Osteoblast (primary cell): ENCODE measurements at regions not wholly inside any gene's neighbourhood (a gene's known extent, or its start where the extent isn't known, plus 50 kb on each side); places are given as distances from the start of the nearest gene placed in this dataset.
"Not testable (repeated sequence)": the region's sequence is repeated elsewhere in the genome, so short reads cannot be mapped to it uniquely, and the experiment has no call there.

Experiments used
- DNase-seq: peaks from one replicate; pipeline ENCODE4 v3.0.0; 2011; ENCODE audit warnings: low spot score, mixed read lengths; ENCODE audit not compliant: insufficient read length; ENCODE audit errors: missing footprints
- H2AFZ ChIP-seq: 2 replicates; pipeline ENCODE4 v1.6.0; 2011; ENCODE audit warnings: mild to moderate bottlenecking, low read length
- H3K27ac ChIP-seq: 2 replicates; pipeline ENCODE4 v1.5.1; 2011; ENCODE audit warnings: mild to moderate bottlenecking, low read depth, low read length, moderate library complexity
- H3K27me3 ChIP-seq: 2 replicates; pipeline ENCODE4 v1.6.0; 2012; ENCODE audit warnings: mild to moderate bottlenecking, control low read depth, inconsistent platforms, low read length, moderate library complexity; ENCODE audit not compliant: insufficient read depth
- H3K36me3 ChIP-seq: 2 replicates; pipeline ENCODE4 v1.5.1; 2011; ENCODE audit warnings: mild to moderate bottlenecking, low read length, control low read depth, moderate library complexity; ENCODE audit not compliant: insufficient read depth
- H3K4me1 ChIP-seq: 2 replicates; pipeline ENCODE4 v1.5.1; 2011; ENCODE audit warnings: mild to moderate bottlenecking, low read length, control low read depth, moderate library complexity; ENCODE audit not compliant: insufficient read depth
- H3K4me2 ChIP-seq: 2 replicates; pipeline ENCODE4 v1.6.0; 2011; ENCODE audit warnings: mild to moderate bottlenecking, low read length; ENCODE audit not compliant: insufficient read depth
- H3K4me3 ChIP-seq: fragments of 200-600 bp; sonication (generic); 3 replicates; pipeline ENCODE4 v1.5.1; 2012; ENCODE audit warnings: mild to moderate bottlenecking, low read length, inconsistent platforms; ENCODE audit not compliant: insufficient read depth
- H3K79me2 ChIP-seq: 2 replicates; pipeline ENCODE4 v1.6.0; 2012; ENCODE audit warnings: mild to moderate bottlenecking, low read length, control low read depth, inconsistent platforms; ENCODE audit not compliant: insufficient read depth
- H3K9me3 ChIP-seq: 2 replicates; pipeline ENCODE4 v1.5.1; 2011; ENCODE audit warnings: low read depth, low read length, control low read depth
- H4K20me1 ChIP-seq: 2 replicates; pipeline ENCODE4 v1.6.0; 2012; ENCODE audit warnings: mild to moderate bottlenecking, low read length, control low read depth; ENCODE audit not compliant: insufficient read depth
- TF ChIP-seq, protein P1 (sequence below): IDR thresholded peaks from 2 replicates; pipeline ENCODE4 v1.5.1; 2011; ENCODE audit warnings: mild to moderate bottlenecking, low read depth, low read length, moderate library complexity; ENCODE audit errors: extremely low read depth

DNA sequence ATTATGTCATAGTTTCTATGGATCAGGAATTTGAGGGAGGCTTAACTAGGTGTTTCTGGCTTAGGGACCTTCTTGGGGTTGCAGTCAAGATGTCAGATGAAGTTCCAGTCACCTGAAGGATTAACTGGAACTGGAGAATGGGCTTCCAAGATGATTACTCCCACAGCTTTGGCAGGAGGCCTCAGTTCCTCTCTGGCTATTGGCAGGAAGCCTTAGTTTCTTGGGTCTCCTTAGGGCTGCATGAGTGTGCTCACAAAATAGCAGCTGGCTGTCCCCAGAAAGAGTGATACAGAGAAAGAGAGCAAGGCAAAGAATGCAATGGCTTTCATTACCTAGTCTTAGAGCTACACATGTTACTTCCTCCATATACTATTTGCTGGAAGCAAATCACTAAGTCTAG is 138.1 kb upstream of the TLE4 start:
- no peaks in the 10 kb centered on the region for H3K36me3 ChIP-seq
- H3K79me2 ChIP-seq, result no peaks in the 10 kb centered on the region
- TF ChIP-seq, protein P1, sequence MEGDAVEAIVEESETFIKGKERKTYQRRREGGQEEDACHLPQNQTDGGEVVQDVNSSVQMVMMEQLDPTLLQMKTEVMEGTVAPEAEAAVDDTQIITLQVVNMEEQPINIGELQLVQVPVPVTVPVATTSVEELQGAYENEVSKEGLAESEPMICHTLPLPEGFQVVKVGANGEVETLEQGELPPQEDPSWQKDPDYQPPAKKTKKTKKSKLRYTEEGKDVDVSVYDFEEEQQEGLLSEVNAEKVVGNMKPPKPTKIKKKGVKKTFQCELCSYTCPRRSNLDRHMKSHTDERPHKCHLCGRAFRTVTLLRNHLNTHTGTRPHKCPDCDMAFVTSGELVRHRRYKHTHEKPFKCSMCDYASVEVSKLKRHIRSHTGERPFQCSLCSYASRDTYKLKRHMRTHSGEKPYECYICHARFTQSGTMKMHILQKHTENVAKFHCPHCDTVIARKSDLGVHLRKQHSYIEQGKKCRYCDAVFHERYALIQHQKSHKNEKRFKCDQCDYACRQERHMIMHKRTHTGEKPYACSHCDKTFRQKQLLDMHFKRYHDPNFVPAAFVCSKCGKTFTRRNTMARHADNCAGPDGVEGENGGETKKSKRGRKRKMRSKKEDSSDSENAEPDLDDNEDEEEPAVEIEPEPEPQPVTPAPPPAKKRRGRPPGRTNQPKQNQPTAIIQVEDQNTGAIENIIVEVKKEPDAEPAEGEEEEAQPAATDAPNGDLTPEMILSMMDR, result no peak
- H3K4me3 ChIP-seq, result no peak overlapping the region
- peaks cover 3% of the 10 kb centered on the region for H3K27me3 ChIP-seq
- H3K4me2 ChIP-seq, result no peak overlapping the region
- no peak for DNase-seq
- no peak overlapping the region for H2AFZ ChIP-seq
- no peak overlapping the region for H3K27ac ChIP-seq
- H3K4me1 ChIP-seq, result no peaks in the 10 kb centered on the region
- H3K9me3 ChIP-seq, result no peaks in the 10 kb centered on the region
- no peaks in the 10 kb centered on the region for H4K20me1 ChIP-seq

DNA sequence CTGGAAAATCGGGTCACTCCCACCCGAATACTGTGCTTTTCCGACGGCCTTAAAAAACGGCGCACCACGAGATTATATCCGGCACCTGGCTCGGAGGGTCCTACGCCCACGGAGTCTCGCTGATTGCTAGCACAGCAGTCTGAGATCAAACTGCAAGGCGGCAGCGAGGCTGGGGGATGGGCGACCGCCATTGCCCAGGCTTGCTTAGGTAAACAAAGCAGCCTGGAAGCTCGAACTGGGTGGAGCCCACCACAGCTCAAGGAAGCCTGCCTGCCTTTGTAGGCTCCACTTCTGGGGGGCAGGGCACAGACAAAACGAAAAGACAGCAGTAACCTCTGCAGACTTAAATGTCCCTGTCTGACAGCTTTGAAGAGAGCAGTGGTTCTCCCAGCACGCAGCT is 132.5 kb upstream of the TLE4 start:
- H3K4me3 ChIP-seq, H4K20me1 ChIP-seq, H3K79me2 ChIP-seq, H3K27me3 ChIP-seq, H2AFZ ChIP-seq, H3K4me1 ChIP-seq, H3K36me3 ChIP-seq, H3K27ac ChIP-seq, DNase-seq, H3K4me2 ChIP-seq, H3K9me3 ChIP-seq: not testable (repeated sequence)

DNA sequence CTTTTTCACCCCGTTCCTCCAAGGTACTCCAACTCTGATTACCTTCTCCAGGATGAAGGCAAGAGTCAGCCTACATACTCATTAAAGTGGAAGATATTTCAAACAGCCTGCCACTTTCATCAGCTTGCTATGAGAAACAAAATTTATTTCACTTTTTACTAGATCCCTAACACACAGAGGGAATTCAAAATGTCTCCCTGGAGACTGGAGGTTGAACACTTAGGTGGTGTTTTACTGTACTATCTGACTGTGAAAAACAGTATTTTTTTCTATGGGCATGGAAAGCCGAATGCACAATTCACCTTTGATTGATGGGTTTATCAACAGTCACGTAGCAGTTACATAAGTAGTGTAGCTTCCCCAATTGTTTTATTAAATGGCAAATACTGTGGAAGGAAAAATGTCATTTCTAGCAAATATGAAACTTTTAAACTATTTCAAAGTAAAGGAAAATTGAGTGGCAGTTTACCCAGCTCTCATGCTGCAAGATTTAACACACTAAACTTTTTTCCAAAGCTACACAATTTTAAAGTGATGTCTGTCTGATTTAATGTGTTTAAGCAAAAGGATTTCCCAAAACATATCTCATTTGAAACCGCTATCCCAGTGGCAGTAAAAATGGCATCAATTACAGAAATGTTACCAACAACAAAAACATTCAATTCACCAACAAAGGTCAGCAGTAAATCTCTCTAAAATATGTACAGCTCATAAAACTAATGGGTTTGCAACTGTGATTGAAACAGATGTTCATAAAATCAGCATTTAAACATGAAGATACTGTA is 125.0 kb upstream of the TLE4 start:
- Histone ChIP-seq H3K27ac (no peak overlapping the region), H3K4me1 (no peaks in the 10 kb centered on the region), H2AFZ (no peak overlapping the region), H3K4me3 (no peak overlapping the region), H4K20me1 (no peaks in the 10 kb centered on the region), H3K4me2 (no peak overlapping the region), H3K9me3 (no peaks in the 10 kb centered on the region), H3K79me2 (no peaks in the 10 kb centered on the region), H3K36me3 (no peaks in the 10 kb centered on the region), H3K27me3 (peaks cover 4% of the 10 kb centered on the region)
- TF ChIP-seq, protein P1, result no peak
- no peak for DNase-seq

DNA sequence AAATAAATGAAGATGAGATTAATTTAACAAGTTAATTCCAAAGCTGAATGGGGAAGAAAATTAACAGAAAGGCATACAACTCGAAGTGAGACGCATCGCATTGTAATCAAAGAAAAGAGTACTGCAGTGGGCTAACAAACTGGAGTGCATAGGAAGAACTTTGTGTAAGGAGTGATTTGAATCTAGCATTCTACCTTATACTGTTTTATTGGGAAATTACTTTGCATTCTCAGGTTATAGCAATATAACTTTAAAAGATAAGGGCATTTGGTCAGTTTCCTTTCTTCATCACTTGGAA is 124.5 kb upstream of the TLE4 start:
- no peaks in the 10 kb centered on the region for H3K36me3 ChIP-seq
- H2AFZ ChIP-seq, result no peak overlapping the region
- no peak for DNase-seq
- no peaks in the 10 kb centered on the region for H3K4me1 ChIP-seq
- no peaks in the 10 kb centered on the region for H3K9me3 ChIP-seq
- no peak overlapping the region for H3K4me2 ChIP-seq
- peaks cover 4% of the 10 kb centered on the region for H3K27me3 ChIP-seq
- no peaks in the 10 kb centered on the region for H4K20me1 ChIP-seq
- TF ChIP-seq, protein P1, result no peak
- H3K27ac ChIP-seq, result no peak overlapping the region
- H3K4me3 ChIP-seq, result no peak overlapping the region
- H3K79me2 ChIP-seq, result no peaks in the 10 kb centered on the region
